Omental fat pad (tissue), 3 donors: ENCODE measurements at regions not wholly inside any gene's neighbourhood (a gene's known extent, or its start where the extent isn't known, plus 50 kb on each side); places are given as distances from the start of the nearest gene placed in this dataset.

Experiments
- ATAC-seq: fragments of 150-250 bp; one replicate; pipeline ENCODE4 v1.9.1; 2016; ENCODE audit warnings: mild to moderate bottlenecking, moderate library complexity; ENCODE audit not compliant: low FRiP score
- DNase-seq: peaks from one replicate; pipeline ENCODE4 v3.0.0-alpha.2; 2019; ENCODE audit warnings: low spot score
- CTCF ChIP-seq, 3 donors: fragments of 450-650 bp; IDR thresholded peaks; one replicate each; pipeline ENCODE4 v1.5.1; 2016 to 2017; ENCODE audit warnings: antibody characterized with exemption in 3 of 3, mild to moderate bottlenecking in 3 of 3, moderate library complexity in 2 of 3

- no peak for DNase-seq
- TF ChIP-seq CTCF (IDR thresholded peaks at IDR 0.05), result no peak
- ATAC-seq, result no peak
Observed at GRCh38 chr9:73577848-73578247, 426.2 kb downstream of the ANXA1 start.

GRCh38 chr9:73579823-73580222, 428.2 kb downstream of the ANXA1 start:
- no peak for TF ChIP-seq CTCF (IDR thresholded peaks at IDR 0.05)
- DNase-seq (no peak), ATAC-seq (no peak)

- no peak for TF ChIP-seq CTCF (IDR thresholded peaks at IDR 0.05)
- peak; percentile 68 for ATAC-seq
- DNase-seq, result no peak
Observed at GRCh38 chr9:73583576-73583975, 431.9 kb downstream of the ANXA1 start.

- DNase-seq (no peak), ATAC-seq (no peak)
- TF ChIP-seq CTCF (IDR thresholded peaks at IDR 0.05), result no peak
Observed at GRCh38 chr9:73595036-73595545, 443.4 kb downstream of the ANXA1 start.

GRCh38 chr9:73596321-73596720, 444.7 kb downstream of the ANXA1 start:
- TF ChIP-seq CTCF (IDR thresholded peaks at IDR 0.05), result no peak
- ATAC-seq, result no peak

GRCh38 chr9:73597039-73597438, 445.4 kb downstream of the ANXA1 start:
- DNase-seq (no peak), ATAC-seq (no peak)
- no peak for TF ChIP-seq CTCF (IDR thresholded peaks at IDR 0.05)

More at GRCh38 chr9:73596321-73596720, 444.7 kb downstream of the ANXA1 start:
- DNase-seq, result no peak

GRCh38 chr9:73597771-73598170, 446.1 kb downstream of the ANXA1 start:
- ATAC-seq, result no peak
- no peak for TF ChIP-seq CTCF (IDR thresholded peaks at IDR 0.05)

More at GRCh38 chr9:73597771-73598170, 446.1 kb downstream of the ANXA1 start:
- DNase-seq, result no peak
